Activated CD4-positive, alpha-beta T cell treated with anti-CD3 and anti-CD28 coated beads, Interleukin-2, Interleukin-6, amounts not matched to agents 100 ng/mL and 50 ng/mL, durations not matched to agents 16 hours and 8 hours (primary cell): ENCODE measurements at regions not wholly inside any gene's neighbourhood (a gene's known extent, or its start where the extent isn't known, plus 50 kb on each side); places are given as distances from the start of the nearest gene placed in this dataset.

Experiments used
- DNase-seq: peaks from one replicate; pipeline ENCODE4 v3.0.0-alpha.2; 2020

GRCh38 chr12:105721051-105721825, 390.7 kb downstream of the C12orf75 start:
- DNase-seq = no peak

GRCh38 chr12:105721891-105722290, 391.4 kb downstream of the C12orf75 start:
- no peak for DNase-seq

- DNase-seq = no peak
These were observed 392.6 kb downstream of the C12orf75 start for GRCh38 chr12:105723066-105723465.

- no peak for DNase-seq
These were observed 393.0 kb downstream of the C12orf75 start for GRCh38 chr12:105723494-105723893.

GRCh38 chr12:105724641-105725040, 394.1 kb downstream of the C12orf75 start:
- DNase-seq = no peak

GRCh38 chr12:105725054-105725453, 394.6 kb downstream of the C12orf75 start:
- no peak for DNase-seq

GRCh38 chr12:105729181-105729771, 398.8 kb downstream of the C12orf75 start:
- DNase-seq = no peak

- no peak for DNase-seq
These were observed 399.4 kb downstream of the C12orf75 start for GRCh38 chr12:105729926-105730325.

GRCh38 chr12:105733579-105733978, 403.1 kb downstream of the C12orf75 start:
- no peak for DNase-seq

GRCh38 chr12:105736498-105736897, 402.3 kb downstream of the NUAK1 start:
- DNase-seq = no peak

- no peak for DNase-seq
These were observed 400.7 kb downstream of the NUAK1 start for GRCh38 chr12:105738051-105738450.

GRCh38 chr12:105740369-105740768, 398.4 kb downstream of the NUAK1 start:
- no peak for DNase-seq

GRCh38 chr12:105740970-105741725, 397.6 kb downstream of the NUAK1 start:
- no peak for DNase-seq

- DNase-seq = no peak
These were observed 396.8 kb downstream of the NUAK1 start for GRCh38 chr12:105741786-105742566.

- no peak for DNase-seq
These were observed 396.2 kb downstream of the NUAK1 start for GRCh38 chr12:105742567-105742874.

GRCh38 chr12:105744371-105745058, 394.2 kb downstream of the NUAK1 start:
- DNase-seq = no peak

GRCh38 chr12:105745811-105746210, 392.9 kb downstream of the NUAK1 start:
- DNase-seq = no peak

GRCh38 chr12:105748806-105749600, 389.8 kb downstream of the NUAK1 start:
- no peak for DNase-seq

- DNase-seq = no peak
These were observed 388.7 kb downstream of the NUAK1 start for GRCh38 chr12:105750096-105750495.

- no peak for DNase-seq
These were observed 384.4 kb downstream of the NUAK1 start for GRCh38 chr12:105754313-105754712.

GRCh38 chr12:105756961-105757360, 381.8 kb downstream of the NUAK1 start:
- DNase-seq = no peak

GRCh38 chr12:105759149-105759548, 379.6 kb downstream of the NUAK1 start:
- DNase-seq = no peak
